Vagina (tissue), 2 donors: ENCODE measurements at regions not wholly inside any gene's neighbourhood (a gene's known extent, or its start where the extent isn't known, plus 50 kb on each side); places are given as distances from the start of the nearest gene placed in this dataset.

ENCODE experiments used
- DNase-seq, 2 donors: peaks; one replicate each; pipeline ENCODE4 v3.0.0-alpha.2; 2017; ENCODE audit errors: extremely low spot score in 2 of 2
- H3K27ac ChIP-seq: fragments of 200-600 bp; sonication (generic); one replicate; pipeline ENCODE4 v1.5.1; 2019
- H3K27me3 ChIP-seq: fragments of 200-600 bp; sonication (generic); one replicate; pipeline ENCODE4 v1.5.1; 2019
- H3K36me3 ChIP-seq, 2 donors: fragments of 200-600 bp; sonication (generic); one replicate each; pipeline ENCODE4 v1.5.1; 2017 to 2019
- H3K4me1 ChIP-seq: fragments of 200-600 bp; sonication (generic); one replicate; pipeline ENCODE4 v1.5.1; 2019
- H3K4me3 ChIP-seq, 2 donors: fragments of 200-600 bp; sonication (generic); 1 replicate in 1 of 2; 2 replicates in 1 of 2; pipeline ENCODE4 v1.5.1; 2016 to 2019
- H3K9me3 ChIP-seq: fragments of 200-600 bp; sonication (generic); one replicate; pipeline ENCODE4 v1.5.1; 2019
- CTCF ChIP-seq, 3 experiments: fragments of 450-650 bp in 2 of 3; fragments of 200-600 bp in 1 of 3; sonication (generic) in 1 of 3; IDR thresholded peaks; one replicate each; pipeline ENCODE4 v1.5.1; 2017 to 2019; ENCODE audit warnings: antibody characterized with exemption in 3 of 3, mild to moderate bottlenecking in 2 of 3, moderate library complexity in 2 of 3
- POLR2A ChIP-seq, 2 donors: fragments of 450-650 bp; IDR thresholded peaks; one replicate each; pipeline ENCODE4 v1.6.1; 2017; ENCODE audit warnings: antibody characterized with exemption in 2 of 2, mild to moderate bottlenecking in 2 of 2, moderate library complexity in 2 of 2
- POLR2AphosphoS5 ChIP-seq, 2 donors: sonication (generic); formaldehyde crosslinking; IDR thresholded peaks; one replicate each; pipeline ENCODE4 v1.9.0; 2017; ENCODE audit warnings: antibody characterized with exemption in 2 of 2, mild to moderate bottlenecking in 2 of 2, low read depth in 1 of 2; ENCODE audit not compliant: insufficient read depth in 1 of 2
- intact Hi-C: fragments of 100-400 bp; cut with DNase I; formaldehyde crosslinking; loops from one replicate; pipeline ENCODE4 v1.15.1; 2023

DNA sequence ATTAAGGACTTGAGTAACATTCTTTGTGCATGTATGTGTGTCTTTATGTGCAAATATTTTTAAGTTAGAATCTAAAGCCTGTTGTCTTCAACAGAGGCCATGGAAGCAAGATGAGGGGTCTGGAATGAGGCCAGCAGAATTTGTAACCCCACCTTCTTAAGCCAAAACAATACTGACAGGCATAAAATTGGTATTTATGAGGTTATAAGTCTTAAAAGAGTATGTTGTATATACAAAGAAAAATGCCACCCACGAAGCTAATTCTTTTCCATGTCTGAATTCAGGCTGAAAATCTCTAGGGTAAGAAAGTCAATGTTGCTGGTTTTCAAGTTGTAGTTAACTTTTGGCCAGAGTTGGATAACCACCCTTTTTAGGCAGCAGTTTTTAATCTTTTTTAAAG is 86.2 kb upstream of the TMTC1 start:
- no peak for DNase-seq
- H3K4me3 ChIP-seq, result no peak overlapping the region
- no peaks in the 10 kb centered on the region for H3K9me3 ChIP-seq
- intact Hi-C loops, result loop anchor here (10.0 kb wide), 1 partner anchor 385 kb away; no protein-coding TSS in a partner anchor
- no peaks in the 10 kb centered on the region for H3K36me3 ChIP-seq
- TF ChIP-seq POLR2A (IDR thresholded peaks at IDR 0.05) (no peak), CTCF (IDR thresholded peaks at IDR 0.05) (no peak), POLR2AphosphoS5 (IDR thresholded peaks at IDR 0.05; ENCODE audit: insufficient read depth in 1 of 2, low read depth in 1 of 2) (no peak)
- no peaks in the 10 kb centered on the region for H3K4me1 ChIP-seq
- no peaks in the 10 kb centered on the region for H3K27me3 ChIP-seq
- H3K27ac ChIP-seq, result no peak overlapping the region

DNA sequence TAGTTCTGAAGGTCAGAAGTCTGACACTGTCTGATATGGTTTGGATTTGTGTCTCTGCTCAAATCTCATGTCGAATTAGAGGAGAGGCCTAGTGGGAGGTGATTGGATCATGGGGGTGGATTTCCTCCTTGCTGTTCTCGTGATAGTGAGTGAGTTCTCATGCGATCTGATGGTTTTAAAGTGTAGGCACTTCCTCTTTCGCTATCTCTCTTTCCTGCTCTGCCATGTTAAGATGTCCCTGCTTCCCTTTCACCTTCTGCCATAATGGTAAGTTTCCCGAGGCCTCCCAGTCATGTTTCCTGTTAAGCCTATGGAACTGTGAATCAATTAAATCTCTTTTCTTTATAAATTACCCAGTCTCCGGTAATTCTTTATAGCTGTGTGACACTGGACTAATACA is 84.1 kb upstream of the TMTC1 start:
- H3K4me3 ChIP-seq, result no peak overlapping the region
- TF ChIP-seq POLR2AphosphoS5 (IDR thresholded peaks at IDR 0.05; ENCODE audit: insufficient read depth in 1 of 2, low read depth in 1 of 2) (no peak), CTCF (IDR thresholded peaks at IDR 0.05) (no peak), POLR2A (IDR thresholded peaks at IDR 0.05) (no peak)
- H3K36me3 ChIP-seq, result no peaks in the 10 kb centered on the region
- no peaks in the 10 kb centered on the region for H3K27me3 ChIP-seq
- no peak overlapping the region for H3K27ac ChIP-seq
- H3K9me3 ChIP-seq, result no peaks in the 10 kb centered on the region
- intact Hi-C loops, result loop anchor here (10.0 kb wide), 1 partner anchor 387 kb away; no protein-coding TSS in a partner anchor
- DNase-seq, result no peak
- H3K4me1 ChIP-seq, result no peaks in the 10 kb centered on the region

DNA sequence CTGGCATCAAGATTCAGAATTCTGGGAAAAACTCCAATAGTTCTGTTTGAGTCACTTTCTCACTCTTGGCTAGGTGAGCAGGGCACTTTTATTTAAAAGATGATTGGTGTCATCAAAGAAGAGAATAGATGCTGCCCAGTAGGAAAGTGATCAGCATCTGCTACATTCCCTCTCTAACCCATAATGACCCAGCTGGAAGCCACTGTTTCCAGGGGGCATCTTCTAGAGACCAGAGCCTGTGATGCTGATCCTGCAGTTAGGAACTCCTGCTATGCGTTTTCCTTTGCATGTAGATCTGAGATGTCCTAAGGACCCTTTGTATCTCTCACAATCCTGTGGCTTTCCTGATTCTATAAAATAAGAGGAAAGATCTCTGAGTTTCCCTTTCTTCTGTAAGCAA is 79.9 kb upstream of the TMTC1 start:
- no peak overlapping the region for H3K27ac ChIP-seq
- H3K4me3 ChIP-seq, result no peak overlapping the region
- H3K27me3 ChIP-seq, result no peaks in the 10 kb centered on the region
- no peak for TF ChIP-seq POLR2AphosphoS5 (IDR thresholded peaks at IDR 0.05; ENCODE audit: insufficient read depth in 1 of 2, low read depth in 1 of 2)
- TF ChIP-seq CTCF (IDR thresholded peaks at IDR 0.05), result no peak
- no peak for TF ChIP-seq POLR2A (IDR thresholded peaks at IDR 0.05)
- no peaks in the 10 kb centered on the region for H3K4me1 ChIP-seq
- H3K9me3 ChIP-seq, result no peaks in the 10 kb centered on the region
- DNase-seq, result no peak
- H3K36me3 ChIP-seq, result no peaks in the 10 kb centered on the region
- intact Hi-C loops, result loop anchor here (10.0 kb wide), 1 partner anchor 391 kb away; no protein-coding TSS in a partner anchor

GRCh38 chr12:29858270-29858786 is 74.6 kb upstream of the TMTC1 start:
- Histone ChIP-seq H3K27me3 (no peaks in the 10 kb centered on the region), H3K9me3 (no peaks in the 10 kb centered on the region), H3K4me1 (no peaks in the 10 kb centered on the region), H3K4me3 (no peak overlapping the region), H3K27ac (no peak overlapping the region), H3K36me3 (no peaks in the 10 kb centered on the region)
- TF ChIP-seq CTCF (IDR thresholded peaks at IDR 0.05) (no peak), POLR2AphosphoS5 (IDR thresholded peaks at IDR 0.05; ENCODE audit: insufficient read depth in 1 of 2, low read depth in 1 of 2) (peak in 1 of 2 donors; percentile 45), POLR2A (IDR thresholded peaks at IDR 0.05) (no peak)
- intact Hi-C loops, result no loop called here
- DNase-seq, result no peak

DNA sequence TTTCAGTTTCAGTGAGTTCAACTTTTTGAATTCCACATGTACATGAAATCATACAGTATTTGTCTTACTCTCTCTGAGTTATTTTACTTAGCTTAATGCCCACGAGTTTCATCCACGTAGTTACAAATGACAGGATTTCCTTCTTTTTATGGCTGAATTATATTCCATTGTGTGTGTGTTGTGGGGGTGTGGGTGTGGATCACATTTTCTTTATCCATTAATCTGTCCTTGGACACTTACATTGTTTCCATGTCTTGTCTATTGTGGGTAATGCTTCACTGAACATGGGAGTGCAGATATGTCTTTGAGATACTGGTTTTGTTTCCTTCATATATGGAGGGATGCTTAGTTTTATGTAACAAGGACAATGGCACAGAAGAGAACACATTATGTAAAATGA is 63.5 kb upstream of the TMTC1 start:
- no peak overlapping the region for H3K4me3 ChIP-seq
- intact Hi-C loops, result no loop called here
- no peaks in the 10 kb centered on the region for H3K27me3 ChIP-seq
- H3K4me1 ChIP-seq, result no peaks in the 10 kb centered on the region
- no peak overlapping the region for H3K27ac ChIP-seq
- no peak for TF ChIP-seq CTCF (IDR thresholded peaks at IDR 0.05)
- no peak for TF ChIP-seq POLR2A (IDR thresholded peaks at IDR 0.05)
- no peak for TF ChIP-seq POLR2AphosphoS5 (IDR thresholded peaks at IDR 0.05; ENCODE audit: insufficient read depth in 1 of 2, low read depth in 1 of 2)
- no peak for DNase-seq
- H3K9me3 ChIP-seq, result no peaks in the 10 kb centered on the region
- H3K36me3 ChIP-seq, result no peaks in the 10 kb centered on the region
